Sciatic nerve (tissue), 2 donors: ENCODE measurements at regions not wholly inside any gene's neighbourhood (a gene's known extent, or its start where the extent isn't known, plus 50 kb on each side); places are given as distances from the start of the nearest gene placed in this dataset.

Experiments used
- ATAC-seq: fragments of 200-7000 bp; cut with Tn5 transposase; one replicate; pipeline ENCODE4 v1.9.1; 2020; ENCODE audit warnings: mild to moderate bottlenecking, moderate library complexity
- DNase-seq: peaks from one replicate; pipeline ENCODE4 v3.0.0-alpha.2; 2020; ENCODE audit warnings: low spot score
- intact Hi-C: fragments of 100-400 bp; cut with DNase I; formaldehyde crosslinking; loops from one replicate; pipeline ENCODE4 v1.14.2; 2022
- donor health status: DM: no; HTN: no; CAD: no.
- donor health status: DM: no; HTN: no; CAD: no.

DNA sequence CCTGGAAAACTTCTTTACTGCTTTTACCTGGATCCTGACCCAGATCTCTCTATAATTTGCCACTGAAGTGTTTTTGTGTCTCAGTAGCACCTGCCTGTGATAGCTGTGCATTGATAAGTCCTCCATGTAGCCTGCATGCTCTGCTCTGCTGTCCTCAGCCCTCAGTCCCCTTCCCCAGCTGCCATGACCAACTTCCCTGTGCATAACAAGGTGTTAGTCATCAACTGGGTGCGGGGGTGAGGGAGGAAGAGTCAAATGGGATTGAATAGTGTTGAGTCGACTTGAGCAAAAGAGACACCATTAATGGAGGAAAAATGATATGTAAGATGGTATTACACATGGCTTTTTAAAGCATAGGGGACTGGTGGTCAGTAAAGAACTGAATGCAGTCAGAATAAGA lies 92.2 kb upstream of the PLET1 start:
- ATAC-seq = no peak
- DNase-seq = no peak
- intact Hi-C loops = no loop called here

DNA sequence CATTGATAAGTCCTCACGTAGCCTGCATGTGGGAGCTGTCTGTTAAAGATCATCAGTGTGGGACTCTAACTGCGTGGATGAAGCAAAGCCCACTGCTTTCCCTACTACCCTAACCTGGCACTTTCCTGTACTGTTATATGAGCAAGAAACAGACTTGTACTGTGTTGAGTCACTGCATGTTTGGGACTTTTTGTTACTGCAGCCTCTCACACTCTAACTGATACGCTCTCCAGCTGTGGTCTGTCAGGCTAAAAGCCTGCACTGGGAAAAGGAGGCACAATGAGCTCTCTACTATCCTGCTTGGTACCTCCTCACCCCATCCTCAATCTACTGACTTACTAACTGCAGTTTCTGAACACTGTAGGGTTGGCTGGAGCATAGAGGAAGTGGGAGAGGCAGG lies 93.7 kb upstream of the PLET1 start:
- ATAC-seq (no peak), DNase-seq (no peak)
- intact Hi-C loops = no loop called here

DNA sequence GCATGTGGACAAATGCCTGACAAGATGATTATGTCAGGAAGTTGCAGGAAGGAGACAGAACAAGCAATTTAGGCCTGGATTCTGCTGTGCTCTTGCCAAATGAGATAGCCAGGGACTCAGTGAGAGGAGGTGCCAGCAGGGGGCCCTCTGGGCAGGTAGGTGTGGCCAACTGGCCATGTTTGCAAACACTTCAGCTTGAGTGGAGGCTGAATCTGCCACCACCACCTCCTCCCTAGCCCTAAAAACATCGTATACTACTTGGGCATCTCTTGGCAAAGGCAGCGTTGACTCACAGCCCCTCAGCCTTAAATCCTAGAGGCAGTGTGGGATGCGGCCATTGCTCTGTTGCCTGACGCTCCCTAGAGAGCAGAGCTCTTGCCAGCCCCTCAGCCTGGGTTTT lies 95.1 kb upstream of the PLET1 start:
- DNase-seq (no peak), ATAC-seq (no peak)
- intact Hi-C loops = no loop called here

DNA sequence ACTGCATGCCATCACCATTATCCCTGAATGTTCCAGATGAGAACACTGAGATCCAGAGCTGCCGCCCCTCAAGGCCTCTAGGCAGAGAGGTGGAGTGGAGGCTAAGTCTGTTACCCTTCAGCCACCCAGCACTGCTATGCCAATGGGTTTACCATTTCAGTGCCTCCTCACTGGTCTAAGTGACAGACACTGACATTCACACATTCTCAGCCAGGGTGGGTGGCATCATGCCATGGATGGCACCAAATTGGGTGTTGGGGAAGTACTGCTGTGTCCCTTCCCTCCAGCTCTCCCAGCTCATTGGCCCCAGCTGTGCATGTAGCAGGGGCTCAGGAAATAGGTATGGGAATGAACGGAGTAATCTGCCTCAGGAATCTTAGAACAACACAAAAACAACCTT lies 96.8 kb upstream of the PLET1 start:
- no peak for ATAC-seq
- DNase-seq = no peak
- intact Hi-C loops = no loop called here

DNA sequence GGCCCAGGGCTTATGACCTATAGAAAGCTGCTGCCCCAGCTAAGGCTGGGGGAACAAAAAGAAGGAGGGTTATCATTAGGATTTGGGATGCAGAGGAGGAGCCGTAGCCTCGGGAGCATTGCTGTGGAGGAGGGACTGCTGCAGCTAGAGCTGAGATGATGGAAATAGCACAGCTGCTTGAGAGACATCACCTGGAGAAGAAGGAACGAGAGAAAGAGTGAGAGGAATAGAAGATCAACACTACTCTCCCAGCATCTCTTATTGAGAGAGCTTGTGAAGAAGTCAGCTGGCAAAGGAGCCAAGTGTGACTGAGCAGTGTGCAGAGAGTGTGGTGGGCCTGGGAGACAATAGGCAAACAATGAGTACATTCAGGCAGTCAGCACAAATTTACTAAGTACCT lies 100.7 kb upstream of the PLET1 start:
- DNase-seq (no peak), ATAC-seq (no peak)
- intact Hi-C loops = no loop called here

DNA sequence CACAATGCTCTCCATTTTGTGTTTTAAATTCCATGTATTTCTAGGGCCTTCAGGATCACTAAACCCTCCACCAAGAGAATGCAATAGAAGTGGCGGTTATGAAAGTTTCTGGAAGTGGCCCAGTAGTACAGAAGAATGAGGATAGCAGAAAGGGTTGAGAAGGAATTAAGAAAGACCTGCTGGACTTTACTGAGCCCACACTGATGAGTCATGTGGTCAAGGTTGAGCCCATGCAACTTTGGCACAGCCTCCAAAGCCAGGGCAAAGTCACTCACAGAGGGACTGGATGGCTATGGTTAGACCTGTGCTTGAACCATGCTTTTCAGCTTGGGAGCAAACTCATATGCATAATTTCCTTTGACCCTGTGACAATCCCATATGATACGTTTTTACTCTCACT lies 102.9 kb upstream of the PLET1 start:
- no peak for ATAC-seq
- intact Hi-C loops = no loop called here

DNA sequence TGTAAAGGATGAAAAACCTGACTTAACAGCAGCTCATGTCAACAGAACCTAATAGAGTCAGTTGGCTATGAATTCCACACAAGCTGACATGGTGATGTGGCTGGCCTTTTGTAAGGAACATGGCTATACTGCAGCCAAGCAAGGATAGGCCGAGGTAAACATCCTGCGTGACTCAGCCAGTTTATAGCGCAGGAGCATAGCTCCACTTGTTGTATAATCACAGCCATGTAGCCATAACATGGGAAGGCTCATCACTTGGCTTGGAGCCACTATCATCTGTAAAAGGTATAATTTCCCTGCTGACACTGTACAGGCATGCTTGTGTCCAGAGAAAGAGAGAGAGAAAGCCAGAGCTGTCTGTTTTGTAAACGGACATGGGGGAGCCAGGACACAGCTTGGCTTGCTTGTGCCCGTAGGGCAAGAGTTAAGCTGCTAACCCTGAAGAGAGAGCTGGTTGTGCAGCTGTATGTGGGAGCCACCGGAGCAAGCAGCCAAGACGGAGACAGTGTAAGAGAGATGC lies 104.4 kb upstream of the PLET1 start:
- ATAC-seq (no peak), DNase-seq (no peak)
- intact Hi-C loops = no loop called here

More for the DNA sequence above, 102.9 kb upstream of the PLET1 start:
- no peak for DNase-seq

DNA sequence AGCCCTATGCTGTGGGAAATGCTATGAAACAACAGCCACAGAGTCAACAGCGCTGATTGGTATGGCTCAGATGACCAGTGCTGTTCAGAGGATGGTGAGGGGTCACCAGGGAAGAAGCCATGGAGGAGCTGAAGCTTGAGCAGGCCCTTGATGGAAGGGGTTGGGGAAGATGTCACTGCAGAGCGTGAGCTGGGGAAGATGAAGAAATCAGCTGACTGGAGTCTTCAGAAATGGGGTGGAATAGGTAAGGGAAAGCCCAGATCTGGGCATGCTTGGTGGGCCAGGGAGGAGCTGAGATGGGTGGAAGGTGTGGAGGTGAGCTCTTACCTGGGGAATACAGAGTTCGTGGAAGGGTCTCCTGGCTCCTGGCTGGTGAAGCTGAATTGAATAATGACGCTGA lies 105.4 kb upstream of the PLET1 start:
- DNase-seq = no peak
- intact Hi-C loops = no loop called here
- ATAC-seq = no peak

DNA sequence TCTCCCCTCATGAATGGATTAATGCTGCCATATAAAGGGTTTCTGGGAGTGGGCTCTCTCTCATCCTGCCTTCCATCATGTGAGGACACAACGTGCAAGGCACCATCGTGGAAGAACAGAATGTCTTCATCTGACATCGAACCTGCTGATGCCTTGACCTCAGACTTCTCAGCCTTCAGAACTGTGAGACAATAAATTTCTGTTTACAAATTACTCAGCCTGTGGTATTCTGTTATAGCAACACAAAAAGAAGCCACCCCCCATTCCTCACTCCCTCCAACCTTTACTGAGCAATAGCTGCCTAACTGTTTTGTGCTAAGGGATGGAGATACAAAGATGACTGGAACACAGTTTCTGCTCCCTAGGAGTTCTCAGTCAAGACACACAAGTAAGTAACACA lies 106.1 kb upstream of the PLET1 start:
- intact Hi-C loops = no loop called here

DNA sequence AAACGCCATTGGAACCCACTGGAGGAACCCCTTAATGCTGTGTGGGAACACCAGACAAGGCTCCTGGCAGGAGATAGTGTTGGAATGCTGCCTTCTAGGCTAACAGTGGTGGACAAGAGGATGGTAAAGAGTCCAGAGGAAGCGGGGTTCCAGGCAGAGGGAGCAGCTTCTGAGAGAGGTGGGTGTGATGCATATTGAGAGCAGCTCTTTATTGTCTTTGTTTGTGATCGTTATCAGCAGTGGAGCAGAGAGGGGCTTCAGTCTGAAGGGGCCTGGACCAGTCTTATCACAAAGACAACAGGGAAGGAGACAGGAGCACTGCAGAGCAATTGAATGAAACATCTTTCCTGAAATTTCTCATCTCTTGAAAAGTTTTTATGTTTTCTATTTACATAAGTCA lies 106.8 kb upstream of the PLET1 start:
- intact Hi-C loops = no loop called here
- no peak for ATAC-seq
- no peak for DNase-seq

More for the DNA sequence above, 106.1 kb upstream of the PLET1 start:
- no peak for DNase-seq
- ATAC-seq = no peak

DNA sequence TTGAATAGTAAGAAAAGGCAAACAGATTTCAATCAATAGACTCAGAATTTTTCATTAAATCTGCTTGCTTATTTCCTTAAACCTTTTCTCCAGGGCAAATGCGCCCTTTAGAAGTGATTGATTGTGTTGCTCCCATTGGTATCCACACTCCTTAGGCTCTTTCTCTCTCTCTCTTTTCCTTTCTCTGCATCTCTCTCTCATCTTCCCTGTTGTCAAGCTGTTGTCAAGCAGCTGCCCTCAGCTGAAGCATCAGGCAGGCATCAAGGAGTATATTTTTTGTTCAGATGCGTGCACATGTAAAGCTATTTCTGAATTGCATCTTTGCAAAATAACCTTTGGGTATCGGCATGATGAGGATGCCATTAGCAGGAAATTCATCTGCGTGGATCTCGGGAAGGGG lies 107.2 kb upstream of the PLET1 start:
- DNase-seq (no peak), ATAC-seq (no peak)
- intact Hi-C loops = no loop called here

DNA sequence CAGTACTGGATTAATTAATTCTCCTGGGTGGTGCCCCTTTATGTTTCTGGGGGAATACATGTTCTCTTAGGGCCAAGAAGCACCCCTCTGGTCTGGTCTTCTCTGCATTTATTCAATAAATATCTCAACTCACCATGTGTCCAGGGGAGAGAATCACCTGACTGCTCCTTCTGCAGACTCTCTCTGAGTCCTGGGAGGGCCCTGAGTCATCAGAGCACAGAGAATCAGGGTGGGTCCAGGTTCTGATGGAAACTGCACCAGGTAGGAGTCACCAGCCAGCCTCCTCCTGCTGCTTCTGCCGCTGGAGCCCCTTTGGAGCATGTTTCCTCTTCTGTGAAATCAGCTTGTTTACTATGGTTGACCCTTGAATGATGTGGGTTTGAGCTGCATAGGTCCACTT lies 107.7 kb upstream of the PLET1 start:
- no peak for ATAC-seq
- no peak for DNase-seq
- intact Hi-C loops = no loop called here

DNA sequence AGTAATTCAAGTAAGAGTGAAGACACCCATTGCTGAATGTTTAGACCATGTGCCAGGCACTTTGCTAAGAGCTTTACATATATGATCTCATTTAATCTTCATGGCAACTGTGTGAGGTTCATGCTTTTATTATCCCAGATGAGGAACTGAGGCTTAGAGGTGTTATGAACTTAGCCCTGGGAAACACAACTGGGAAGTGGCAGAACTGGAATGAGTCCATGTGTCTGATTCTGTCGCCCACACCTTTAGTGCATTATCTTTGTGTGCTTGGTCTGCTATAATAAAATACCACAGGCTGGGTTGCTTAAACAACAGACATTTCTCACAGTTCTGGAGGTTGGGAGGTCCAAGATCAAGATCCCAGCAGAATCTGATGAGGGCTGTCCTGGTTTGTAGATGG lies 108.7 kb upstream of the PLET1 start:
- DNase-seq = no peak

DNA sequence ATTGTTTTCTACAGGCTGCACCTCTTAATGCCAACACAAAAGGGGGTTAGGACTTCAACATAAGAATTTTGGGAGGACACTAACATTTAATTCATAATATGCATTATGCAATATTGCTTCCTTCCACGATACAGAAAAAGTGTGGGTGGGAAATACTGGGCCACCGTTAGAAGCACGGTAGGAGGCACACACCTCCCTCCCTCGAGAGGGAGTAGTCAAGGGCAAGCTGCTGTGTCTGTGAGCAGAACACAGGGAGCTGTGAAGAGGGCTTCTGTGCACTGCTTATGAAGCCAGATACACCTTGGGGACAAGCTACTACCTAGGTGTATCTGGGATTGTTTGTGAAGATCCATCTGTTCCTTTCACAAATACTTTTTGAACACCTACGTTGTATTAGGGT lies 109.3 kb upstream of the PLET1 start:
- ATAC-seq (no peak), DNase-seq (no peak)
- intact Hi-C loops = no loop called here

More for the DNA sequence above, 108.7 kb upstream of the PLET1 start:
- ATAC-seq = no peak
- intact Hi-C loops = no loop called here

DNA sequence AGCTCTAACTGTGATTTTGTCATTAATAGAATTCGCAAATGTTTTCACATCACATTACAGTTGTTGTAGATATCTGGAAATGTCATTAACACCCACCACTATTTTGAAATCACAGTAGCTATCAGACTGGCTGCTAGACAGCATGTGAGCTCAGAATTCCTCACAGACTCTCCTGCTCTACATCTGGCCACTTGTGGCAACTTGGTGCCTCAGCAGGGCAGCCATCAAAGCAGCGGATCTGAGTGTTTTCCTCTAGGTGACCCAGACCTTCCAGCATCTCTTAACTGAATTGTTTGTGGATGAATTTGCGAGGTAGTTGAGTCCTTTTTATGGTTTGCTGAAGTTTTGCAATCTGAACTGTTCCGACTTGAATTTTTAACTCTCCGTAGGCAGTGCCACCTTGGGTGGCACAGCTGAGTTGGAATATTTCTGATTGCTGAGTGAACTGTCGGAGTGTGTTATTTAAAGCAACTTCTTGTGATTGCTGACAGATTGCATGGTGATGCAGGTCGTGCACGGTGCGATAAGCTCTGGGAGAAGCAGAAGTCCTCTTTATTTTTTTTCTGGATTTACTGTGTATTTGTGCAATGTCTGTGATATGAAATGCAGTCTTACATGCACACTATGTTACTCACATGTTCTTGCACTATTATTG lies 114.0 kb upstream of the PLET1 start:
- DNase-seq (no peak), ATAC-seq (no peak)
- intact Hi-C loops = no loop called here

DNA sequence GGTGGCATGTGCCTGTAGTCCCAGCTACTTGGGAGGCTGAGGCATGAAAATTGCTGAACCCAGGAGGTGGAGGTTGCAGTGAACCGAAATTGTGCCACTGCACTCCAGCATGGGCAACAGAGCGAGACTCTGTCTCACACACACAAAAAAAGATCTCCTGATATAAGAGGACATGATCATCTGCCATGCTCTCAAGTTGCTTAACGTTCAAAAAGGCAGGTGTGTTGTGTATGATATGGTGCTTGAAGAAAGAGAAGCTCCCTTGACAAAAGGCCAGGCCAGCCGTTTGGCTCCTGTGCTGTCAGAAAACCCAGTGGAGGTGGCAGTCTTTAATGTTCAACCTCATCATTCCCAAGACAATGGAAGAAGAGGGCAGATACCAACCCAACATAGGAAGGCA lies 117.3 kb upstream of the PLET1 start:
- intact Hi-C loops = no loop called here
- DNase-seq (no peak), ATAC-seq (no peak)

DNA sequence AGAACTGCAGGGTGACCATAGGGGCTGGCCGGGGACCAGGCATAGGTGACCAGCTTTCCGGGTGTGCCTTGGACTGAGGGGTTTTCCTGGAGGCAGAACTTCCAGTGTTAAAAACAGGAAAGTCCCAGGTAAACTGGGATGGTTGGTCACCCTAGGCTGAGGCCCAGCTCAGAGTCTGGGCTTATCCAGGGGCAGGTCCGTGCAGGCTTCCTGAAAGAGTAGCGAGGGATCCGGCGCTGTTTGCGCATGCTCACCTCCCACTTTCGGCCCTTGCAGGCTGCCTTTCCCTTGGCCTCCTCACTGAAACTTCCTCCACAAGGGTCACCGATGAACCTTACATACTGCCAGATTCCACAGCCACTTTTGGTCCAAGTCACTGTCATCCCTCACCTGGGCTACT lies 119.8 kb upstream of the PLET1 start:
- ATAC-seq = no peak

DNA sequence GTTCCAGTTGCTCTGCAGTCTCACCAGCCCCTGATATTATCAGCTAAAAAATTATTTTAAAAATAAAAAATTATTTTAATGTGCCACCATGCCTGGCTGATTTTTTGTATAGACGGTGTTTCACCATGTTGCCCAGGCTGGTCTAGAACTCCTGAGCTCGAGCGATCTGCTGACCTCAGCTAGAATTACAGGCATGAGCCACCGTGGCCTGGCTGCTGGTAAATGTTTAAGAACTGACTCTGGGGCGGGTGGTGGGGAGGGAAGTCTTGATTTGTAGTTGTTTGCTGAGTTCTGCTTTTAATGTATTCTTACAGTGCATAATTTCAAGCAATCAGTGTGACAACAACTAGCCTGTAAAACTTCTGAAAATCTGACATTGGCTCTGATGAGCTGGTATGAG lies 120.9 kb upstream of the PLET1 start:
- ATAC-seq = no peak
- DNase-seq = no peak
- intact Hi-C loops = no loop called here

More for the DNA sequence above, 119.8 kb upstream of the PLET1 start:
- no peak for DNase-seq
- intact Hi-C loops = no loop called here

DNA sequence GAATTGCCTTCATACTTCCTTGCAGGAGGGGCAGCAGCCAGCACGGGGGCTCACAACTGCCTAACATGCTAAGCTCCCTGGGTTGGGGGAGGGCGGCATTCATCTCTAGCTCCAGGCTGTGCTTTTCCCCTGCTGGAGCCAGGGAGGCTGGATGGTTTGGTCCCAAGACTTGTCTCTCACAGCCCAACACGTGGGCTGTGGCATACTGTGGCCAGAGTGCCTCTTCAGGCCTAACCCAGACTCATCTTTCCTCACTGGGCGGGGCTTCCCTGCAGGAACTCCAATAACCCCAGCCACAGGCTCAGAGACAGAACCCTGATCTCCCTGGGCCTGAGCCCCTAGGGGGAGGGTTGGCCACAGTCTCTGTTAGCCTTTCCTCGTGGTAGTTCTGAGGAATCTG lies 121.9 kb upstream of the PLET1 start:
- ATAC-seq (no peak), DNase-seq (no peak)
- intact Hi-C loops = no loop called here

DNA sequence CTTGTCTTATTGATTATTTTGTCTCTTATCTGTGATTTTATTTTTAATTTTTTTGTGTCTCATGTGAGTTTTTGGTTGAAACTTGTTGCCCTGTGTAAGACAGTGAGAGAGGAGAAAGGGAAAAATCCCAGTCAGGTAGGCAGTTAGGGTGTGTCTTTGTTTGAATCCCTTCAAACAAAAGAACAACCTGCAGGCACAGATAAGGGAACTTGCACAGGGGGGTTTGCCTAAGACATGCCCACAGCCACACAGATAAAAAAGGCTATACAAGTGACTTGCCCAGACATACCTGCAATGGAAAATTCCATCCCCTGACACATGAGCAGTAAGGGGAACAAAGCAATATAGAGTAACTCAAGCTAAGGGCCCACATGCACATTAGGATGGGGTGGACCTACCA lies 127.8 kb upstream of the PLET1 start:
- intact Hi-C loops = no loop called here
- no peak for DNase-seq
- ATAC-seq = no peak

DNA sequence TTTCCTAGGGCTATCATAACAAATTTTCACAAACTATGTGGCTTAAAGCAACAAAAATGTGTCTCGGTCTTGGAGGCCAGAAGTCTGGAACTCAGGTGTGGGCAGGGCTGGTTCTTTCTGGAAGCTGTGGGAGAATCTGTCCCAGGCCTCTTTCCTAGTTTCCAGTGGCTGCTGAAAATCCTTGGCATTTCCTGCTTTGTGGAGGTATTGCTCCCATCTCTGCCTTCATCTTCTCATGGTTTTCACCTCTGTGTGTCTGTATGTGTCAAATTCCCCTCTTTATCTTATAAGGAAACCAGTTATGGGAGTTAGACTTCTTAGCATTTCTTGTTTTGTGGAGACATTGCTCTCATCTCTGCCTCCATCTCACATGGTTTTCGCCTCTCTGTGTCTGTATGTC lies 130.4 kb upstream of the PLET1 start:
- ATAC-seq = no peak
- no peak for DNase-seq
- intact Hi-C loops = no loop called here

DNA sequence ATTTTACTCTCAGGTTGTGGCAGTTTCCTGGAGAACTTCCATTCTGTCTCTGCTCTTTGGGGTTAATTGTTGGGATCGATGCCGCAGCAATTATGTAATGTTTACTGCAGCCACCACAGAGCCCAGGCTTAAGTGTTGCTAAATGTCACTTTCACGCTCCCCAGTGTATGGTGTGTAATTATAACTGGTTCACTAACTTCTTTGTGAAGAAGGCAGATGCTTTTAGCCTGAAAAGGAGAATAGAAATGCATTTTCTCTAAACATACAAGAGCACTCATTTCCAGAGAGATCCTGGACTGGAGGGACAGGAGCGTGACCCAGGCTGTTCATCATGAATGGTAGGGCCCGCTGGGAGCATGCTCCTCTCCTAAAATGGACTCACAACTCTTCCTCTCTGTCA lies 132.2 kb upstream of the PLET1 start:
- intact Hi-C loops = no loop called here
- ATAC-seq (no peak), DNase-seq (no peak)
